ENCODE measurements at regions not wholly inside any gene's neighbourhood (a gene's known extent, or its start where the extent isn't known, plus 50 kb on each side); places are given as distances from the start of the nearest gene placed in this dataset.

DNA sequence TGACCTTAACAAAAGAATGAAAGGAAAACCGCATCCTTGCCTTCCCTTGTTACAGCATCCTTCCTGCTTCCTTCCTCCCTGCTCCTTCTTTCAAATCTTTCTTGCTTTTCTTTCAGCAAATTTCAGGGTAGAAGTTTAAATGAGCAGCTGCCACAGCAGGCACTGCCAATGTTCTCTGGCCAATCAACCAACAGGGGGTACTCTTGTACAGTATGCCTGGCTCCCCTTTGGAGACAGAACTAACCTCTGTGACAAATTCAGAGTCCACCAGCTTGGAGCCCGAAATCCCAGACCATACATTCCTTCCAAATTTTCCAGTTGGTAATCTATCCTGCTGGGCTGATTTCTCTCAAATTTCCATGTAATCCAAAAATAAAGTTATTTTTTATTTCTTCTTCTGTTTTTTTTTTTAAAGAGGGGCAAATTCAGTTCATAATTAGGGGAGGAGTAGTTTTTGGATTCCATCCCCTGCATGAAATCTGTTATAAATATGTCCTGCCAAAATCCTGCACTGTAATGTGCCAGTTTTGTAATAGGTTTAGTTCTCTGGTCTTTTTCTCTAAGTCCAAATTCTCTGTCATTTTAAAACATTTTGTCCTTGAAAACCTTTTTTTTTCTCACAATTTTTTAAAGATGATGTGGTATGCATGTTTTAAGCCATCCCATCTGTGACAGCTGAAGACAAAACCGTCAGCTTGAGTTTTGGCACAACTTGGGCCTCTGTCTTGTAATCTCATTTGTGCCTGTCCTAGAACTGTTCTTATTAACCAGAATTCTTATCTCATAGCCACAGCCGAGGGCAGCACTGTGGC is 610.0 kb upstream of the LMO3 start:
- TF ChIP-seq EZH2phosphoT487 (IDR thresholded peaks at IDR 0.05; ENCODE audit: borderline replicate concordance) (no peak), CTCF (conservative IDR thresholded peaks at IDR 0.05; ENCODE audit: low read length) (no peak; the same call in 1 of the 2 replicates)
